Progenitor cell of endocrine pancreas (in vitro differentiated cells): ENCODE measurements at regions not wholly inside any gene's neighbourhood (a gene's known extent, or its start where the extent isn't known, plus 50 kb on each side); places are given as distances from the start of the nearest gene placed in this dataset.

ENCODE experiments used
- DNase-seq: peaks from one replicate; pipeline ENCODE4 v3.0.0; 2021; ENCODE audit warnings: low spot score; ENCODE audit not compliant: unreplicated experiment
- H3K27ac Mint-ChIP-seq: 2 replicates; pipeline ENCODE4 v1.8.0; 2021; ENCODE audit warnings: mild to moderate bottlenecking, moderate library complexity, mixed read lengths
- H3K27me3 Mint-ChIP-seq: 2 replicates; pipeline ENCODE4 v1.8.0; 2021; ENCODE audit warnings: mixed read lengths
- H3K36me3 Mint-ChIP-seq: 2 replicates; pipeline ENCODE4 v1.8.0; 2022; ENCODE audit warnings: mixed read lengths; ENCODE audit not compliant: insufficient read depth
- H3K4me1 Mint-ChIP-seq: 2 replicates; pipeline ENCODE4 v1.8.0; 2021; ENCODE audit warnings: low read depth, mixed read lengths
- H3K4me3 Mint-ChIP-seq: 2 replicates; pipeline ENCODE4 v1.8.0; 2021; ENCODE audit warnings: low read depth, mild to moderate bottlenecking, moderate library complexity, mixed read lengths
- H3K9me3 Mint-ChIP-seq: 2 replicates; pipeline ENCODE4 v1.8.0; 2021; ENCODE audit warnings: low read depth, mixed read lengths
- CTCF ChIP-seq: fragments of 200-600 bp; sonication (generic); IDR thresholded peaks from one replicate; pipeline ENCODE4 v1.5.0; 2021; ENCODE audit warnings: antibody characterized with exemption, mild to moderate bottlenecking; ENCODE audit not compliant: unreplicated experiment

GRCh38 chr16:64695684-64696083 lies 426.2 kb downstream of the CDH11 start:
- Mint-ChIP-seq H3K36me3 (no peaks in the 10 kb centered on the region), H3K9me3 (no peaks in the 10 kb centered on the region), H3K27ac (no peak overlapping the region), H3K4me3 (no peak overlapping the region), H3K4me1 (peaks cover 3% of the 10 kb centered on the region), H3K27me3 (no peaks in the 10 kb centered on the region)
- DNase-seq: no peak
- no peak for TF ChIP-seq CTCF

DNA sequence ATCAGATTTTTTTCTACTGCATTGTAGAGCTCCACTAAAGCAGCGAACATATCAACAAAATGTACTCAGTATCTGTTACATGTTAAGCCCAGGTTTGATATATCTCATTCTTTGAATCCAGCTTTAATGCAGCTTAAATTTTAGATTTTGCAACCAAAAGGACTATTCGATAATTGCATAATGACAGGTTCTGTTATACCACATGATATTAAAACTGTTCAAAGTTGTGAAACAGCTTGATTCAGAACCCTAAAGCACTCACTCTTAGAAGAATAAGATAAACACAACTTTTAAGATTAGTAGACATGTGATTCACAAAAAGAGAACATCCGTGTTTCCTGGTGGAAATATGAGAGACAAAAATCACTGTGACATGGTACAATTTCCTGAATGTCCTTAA lies 427.9 kb downstream of the CDH11 start:
- Mint-ChIP-seq H3K4me3 (no peak overlapping the region), H3K27ac (no peak overlapping the region), H3K9me3 (no peaks in the 10 kb centered on the region), H3K27me3 (no peaks in the 10 kb centered on the region), H3K36me3 (no peaks in the 10 kb centered on the region), H3K4me1 (peaks cover 3% of the 10 kb centered on the region)
- no peak for TF ChIP-seq CTCF
- no peak for DNase-seq

DNA sequence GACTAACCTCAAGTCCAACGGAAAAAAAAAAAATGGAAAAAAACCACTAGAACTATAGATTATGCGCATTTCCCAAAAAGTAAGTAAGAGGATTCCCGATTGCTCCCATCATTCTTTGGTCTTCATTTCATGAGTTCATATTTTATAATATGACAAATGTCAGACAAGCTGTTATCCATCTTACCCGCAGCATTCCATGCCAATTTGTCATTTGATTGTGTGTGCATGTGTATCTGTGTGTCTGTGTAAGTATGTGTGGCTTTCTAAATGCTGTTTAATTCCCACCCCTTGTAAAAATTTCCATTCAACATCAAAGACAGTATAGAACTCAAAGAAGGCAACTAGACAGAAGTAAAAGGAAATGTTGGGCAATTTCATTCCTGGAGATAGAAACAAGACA lies 434.1 kb downstream of the CDH11 start:
- no peak for TF ChIP-seq CTCF
- DNase-seq: no peak
- H3K9me3 Mint-ChIP-seq: peaks cover 14% of the 10 kb centered on the region
- H3K36me3 Mint-ChIP-seq: no peaks in the 10 kb centered on the region
- no peak overlapping the region for H3K4me3 Mint-ChIP-seq
- no peaks in the 10 kb centered on the region for H3K4me1 Mint-ChIP-seq
- no peak overlapping the region for H3K27ac Mint-ChIP-seq
- no peaks in the 10 kb centered on the region for H3K27me3 Mint-ChIP-seq

- no peak overlapping the region for H3K4me3 Mint-ChIP-seq
- H3K27me3 Mint-ChIP-seq: no peaks in the 10 kb centered on the region
- peaks cover 14% of the 10 kb centered on the region for H3K9me3 Mint-ChIP-seq
- H3K36me3 Mint-ChIP-seq: no peaks in the 10 kb centered on the region
- no peak for TF ChIP-seq CTCF
- DNase-seq: no peak
- H3K27ac Mint-ChIP-seq: no peak overlapping the region
- H3K4me1 Mint-ChIP-seq: no peaks in the 10 kb centered on the region
Observed at GRCh38 chr16:64687123-64687522, 434.7 kb downstream of the CDH11 start.

GRCh38 chr16:64679976-64680690 lies 441.7 kb downstream of the CDH11 start:
- Mint-ChIP-seq H3K27ac (no peak overlapping the region), H3K27me3 (no peaks in the 10 kb centered on the region), H3K4me3 (no peak overlapping the region), H3K9me3 (peaks cover 24% of the 10 kb centered on the region), H3K36me3 (no peaks in the 10 kb centered on the region), H3K4me1 (no peaks in the 10 kb centered on the region)
- DNase-seq: no peak
- no peak for TF ChIP-seq CTCF
